COR-L47 (cell line): ENCODE measurements at regions not wholly inside any gene's neighbourhood (a gene's known extent, or its start where the extent isn't known, plus 50 kb on each side); places are given as distances from the start of the nearest gene placed in this dataset.

ENCODE experiments used
- DNase-seq: peaks from one replicate; lab custom pipeline; 2025; lab: John Stamatoyannopoulos, UW

- DNase-seq = no peak
These were observed 115.9 kb downstream of the OMA1 start for GRCh38 chr1:58430421-58431275.

- DNase-seq = no peak
These were observed 119.6 kb downstream of the OMA1 start for GRCh38 chr1:58426918-58427317.

- no peak for DNase-seq
These were observed 124.1 kb downstream of the OMA1 start for GRCh38 chr1:58422436-58422835.

- DNase-seq = no peak
These were observed 128.0 kb downstream of the OMA1 start for GRCh38 chr1:58418283-58419228.

- no peak for DNase-seq
These were observed 134.4 kb downstream of the OMA1 start for GRCh38 chr1:58412071-58412580.

- no peak for DNase-seq
These were observed 136.6 kb downstream of the OMA1 start for GRCh38 chr1:58409890-58410289.

GRCh38 chr1:58409336-58409735 lies 137.2 kb downstream of the OMA1 start:
- no peak for DNase-seq

- DNase-seq = no peak
These were observed 140.0 kb downstream of the OMA1 start for GRCh38 chr1:58406301-58407071.

- no peak for DNase-seq
These were observed 140.9 kb downstream of the OMA1 start for GRCh38 chr1:58405660-58406059.

GRCh38 chr1:58403894-58404293 lies 142.6 kb downstream of the OMA1 start:
- DNase-seq = no peak

GRCh38 chr1:58402444-58402843 lies 144.1 kb downstream of the OMA1 start:
- no peak for DNase-seq

GRCh38 chr1:58401991-58402390 lies 144.5 kb downstream of the OMA1 start:
- DNase-seq = no peak

- DNase-seq = no peak
These were observed 147.3 kb downstream of the OMA1 start for GRCh38 chr1:58399176-58399575.

GRCh38 chr1:58398714-58399113 lies 147.8 kb downstream of the OMA1 start:
- no peak for DNase-seq

- no peak for DNase-seq
These were observed 149.2 kb downstream of the OMA1 start for GRCh38 chr1:58397187-58397820.

- no peak for DNase-seq
These were observed 150.4 kb downstream of the OMA1 start for GRCh38 chr1:58396150-58396549.

- DNase-seq = no peak
These were observed 151.2 kb downstream of the OMA1 start for GRCh38 chr1:58395355-58395754.

- no peak for DNase-seq
These were observed 154.4 kb downstream of the OMA1 start for GRCh38 chr1:58392083-58392482.

GRCh38 chr1:58391514-58391913 lies 155.0 kb downstream of the OMA1 start:
- no peak for DNase-seq

- no peak for DNase-seq
These were observed 155.5 kb downstream of the OMA1 start for GRCh38 chr1:58391056-58391455.

- DNase-seq = no peak
These were observed 156.4 kb downstream of the OMA1 start for GRCh38 chr1:58390091-58390490.
